H54 (cell line): ENCODE measurements at regions not wholly inside any gene's neighbourhood (a gene's known extent, or its start where the extent isn't known, plus 50 kb on each side); places are given as distances from the start of the nearest gene placed in this dataset.

Experiments used
- DNase-seq: peaks from one replicate; pipeline ENCODE4 v3.0.0; 2011; ENCODE audit warnings: low spot score, mixed read lengths; ENCODE audit not compliant: insufficient read length
- FAIRE-seq: peaks from 3 replicates; lab custom pipeline; 2011; peaks lifted over from hg19 to GRCh38; lab: Jason Lieb, UNC
- POLR2A ChIP-seq: IDR thresholded peaks from 2 replicates; pipeline ENCODE4 v1.6.1; 2011; ENCODE audit warnings: low read depth, mild to moderate bottlenecking, low read length

- FAIRE-seq, result no peak
- no peak for DNase-seq
- no peak for TF ChIP-seq POLR2A
These were observed 224.5 kb upstream of the HDAC4 start for GRCh38 chr2:239625156-239625845.

GRCh38 chr2:239621611-239622010 is 220.8 kb upstream of the HDAC4 start:
- DNase-seq, result no peak
- FAIRE-seq, result no peak
- TF ChIP-seq POLR2A, result no peak

- DNase-seq (no peak), FAIRE-seq (no peak)
- TF ChIP-seq POLR2A, result no peak
These were observed 218.5 kb upstream of the HDAC4 start for GRCh38 chr2:239619369-239619768.

- no peak for FAIRE-seq
These were observed 215.9 kb upstream of the HDAC4 start for GRCh38 chr2:239616729-239617128.

GRCh38 chr2:239612133-239612532 is 211.3 kb upstream of the HDAC4 start:
- FAIRE-seq (no peak), DNase-seq (no peak)
- no peak for TF ChIP-seq POLR2A

More at GRCh38 chr2:239616729-239617128, 215.9 kb upstream of the HDAC4 start:
- no peak for DNase-seq
- TF ChIP-seq POLR2A, result no peak

- no peak for FAIRE-seq
These were observed 210.5 kb upstream of the HDAC4 start for GRCh38 chr2:239611222-239611795.

GRCh38 chr2:239610457-239611221 is 209.8 kb upstream of the HDAC4 start:
- DNase-seq (no peak), FAIRE-seq (no peak)
- no peak for TF ChIP-seq POLR2A

More at GRCh38 chr2:239611222-239611795, 210.5 kb upstream of the HDAC4 start:
- no peak for DNase-seq
- no peak for TF ChIP-seq POLR2A

- FAIRE-seq (no peak), DNase-seq (no peak)
- TF ChIP-seq POLR2A, result no peak
These were observed 208.9 kb upstream of the HDAC4 start for GRCh38 chr2:239609607-239610310.

GRCh38 chr2:239609162-239609561 is 208.3 kb upstream of the HDAC4 start:
- no peak for DNase-seq
- no peak for FAIRE-seq
- no peak for TF ChIP-seq POLR2A

- no peak for FAIRE-seq
- DNase-seq, result no peak
- no peak for TF ChIP-seq POLR2A
These were observed 207.9 kb upstream of the HDAC4 start for GRCh38 chr2:239608723-239609122.

- DNase-seq (no peak), FAIRE-seq (no peak)
- TF ChIP-seq POLR2A, result no peak
These were observed 207.4 kb upstream of the HDAC4 start for GRCh38 chr2:239608260-239608659.

GRCh38 chr2:239607517-239608191 is 206.8 kb upstream of the HDAC4 start:
- FAIRE-seq (no peak), DNase-seq (no peak)
- TF ChIP-seq POLR2A, result no peak
